ENCODE measurements at regions not wholly inside any gene's neighbourhood (a gene's known extent, or its start where the extent isn't known, plus 50 kb on each side); places are given as distances from the start of the nearest gene placed in this dataset.

DNA sequence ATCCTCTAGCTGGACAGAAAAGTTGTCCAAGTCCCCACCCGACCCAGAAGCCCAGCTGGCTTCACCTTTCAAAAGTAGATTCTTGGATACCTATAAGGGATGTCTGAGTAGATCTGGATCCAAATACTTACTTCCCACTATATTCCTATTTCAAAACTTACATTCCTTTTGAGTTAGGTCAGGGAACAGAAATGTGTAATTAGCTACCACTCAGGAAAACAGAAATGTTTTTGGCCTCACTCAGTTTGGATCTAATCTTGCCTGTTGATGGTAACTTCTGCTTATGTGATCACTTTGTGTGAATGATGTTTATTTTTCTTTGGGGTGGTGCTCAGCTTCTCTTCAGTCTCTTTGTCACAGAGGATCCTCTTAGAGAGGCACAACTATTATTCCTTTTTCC, 814.4 kb upstream of the RGS18 start:
- no peak for DNase-seq (ENCODE audit: low spot score in 2 of 2)
- WGBS = 50% methylated on average over 1 of the region's 1 CpG
- H3K27me3 ChIP-seq = no peaks in the 10 kb centered on the region
- no peak overlapping the region for H3K4me3 ChIP-seq
- no peaks in the 10 kb centered on the region for H3K36me3 ChIP-seq
- no peaks in the 10 kb centered on the region for H3K4me1 ChIP-seq
- no peaks in the 10 kb centered on the region for H3K9me3 ChIP-seq
- TF ChIP-seq EP300 (IDR thresholded peaks at IDR 0.05) (no peak), POLR2AphosphoS5 (IDR thresholded peaks at IDR 0.05) (no peak), CTCF (IDR thresholded peaks at IDR 0.05) (no peak), POLR2A (IDR thresholded peaks at IDR 0.05) (no peak)
- H3K27ac ChIP-seq = no peak overlapping the region

DNA sequence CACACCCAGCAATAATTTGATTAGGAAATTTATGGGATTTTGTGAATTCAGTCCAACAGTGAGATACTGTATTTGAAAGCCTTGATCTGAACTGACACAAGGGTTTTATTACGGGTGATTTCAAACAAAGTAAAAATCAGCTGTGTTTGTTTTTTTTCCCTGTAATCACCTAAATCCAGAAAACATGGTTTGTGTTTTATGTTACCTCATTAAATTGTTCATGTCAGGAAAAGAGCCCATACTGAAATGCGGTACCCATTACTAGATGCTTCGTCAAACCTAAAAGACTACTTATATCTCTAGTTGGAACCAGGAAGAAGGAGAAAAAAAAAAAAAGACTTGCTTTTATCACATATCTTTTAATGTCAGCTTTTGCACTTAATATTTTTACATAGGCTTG, 811.9 kb upstream of the RGS18 start:
- Histone ChIP-seq H3K4me3 (no peak overlapping the region), H3K36me3 (no peaks in the 10 kb centered on the region), H3K4me1 (no peaks in the 10 kb centered on the region), H3K27me3 (no peaks in the 10 kb centered on the region), H3K27ac (no peak overlapping the region), H3K9me3 (no peaks in the 10 kb centered on the region)
- no peak for DNase-seq (ENCODE audit: low spot score in 2 of 2)
- WGBS = 80% methylated on average over 3 of the region's 3 CpGs
- TF ChIP-seq CTCF (IDR thresholded peaks at IDR 0.05) (no peak), EP300 (IDR thresholded peaks at IDR 0.05) (no peak), POLR2A (IDR thresholded peaks at IDR 0.05) (no peak), POLR2AphosphoS5 (IDR thresholded peaks at IDR 0.05) (no peak)

DNA sequence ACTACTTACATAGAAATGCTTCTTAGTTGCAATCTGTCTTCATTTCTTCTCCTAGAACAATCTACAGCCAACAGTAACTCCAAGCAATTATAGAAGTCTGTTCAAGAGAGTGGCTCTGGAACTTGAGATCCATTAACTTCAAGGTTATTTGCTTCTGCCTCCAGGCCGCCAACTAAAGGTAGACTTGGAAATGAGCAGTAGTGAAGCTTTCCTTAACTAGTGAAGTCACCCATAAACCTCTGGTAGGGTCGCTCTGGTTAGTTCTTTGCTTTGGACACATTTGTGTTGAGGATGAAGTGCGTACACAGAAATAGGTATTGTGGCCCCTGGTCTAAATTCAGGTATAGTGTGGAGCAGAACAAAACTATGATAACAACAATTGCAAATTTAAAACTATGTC, 809.9 kb upstream of the RGS18 start:
- H3K36me3 ChIP-seq = no peaks in the 10 kb centered on the region
- no peak for DNase-seq (ENCODE audit: low spot score in 2 of 2)
- no peak for TF ChIP-seq EP300 (IDR thresholded peaks at IDR 0.05)
- no peak for TF ChIP-seq POLR2A (IDR thresholded peaks at IDR 0.05)
- TF ChIP-seq CTCF (IDR thresholded peaks at IDR 0.05) = no peak
- no peak for TF ChIP-seq POLR2AphosphoS5 (IDR thresholded peaks at IDR 0.05)
- no peak overlapping the region for H3K4me3 ChIP-seq
- H3K27ac ChIP-seq = no peak overlapping the region
- H3K27me3 ChIP-seq = no peaks in the 10 kb centered on the region
- no peaks in the 10 kb centered on the region for H3K9me3 ChIP-seq
- WGBS = 85% methylated on average over 3 of the region's 3 CpGs
- no peaks in the 10 kb centered on the region for H3K4me1 ChIP-seq

DNA sequence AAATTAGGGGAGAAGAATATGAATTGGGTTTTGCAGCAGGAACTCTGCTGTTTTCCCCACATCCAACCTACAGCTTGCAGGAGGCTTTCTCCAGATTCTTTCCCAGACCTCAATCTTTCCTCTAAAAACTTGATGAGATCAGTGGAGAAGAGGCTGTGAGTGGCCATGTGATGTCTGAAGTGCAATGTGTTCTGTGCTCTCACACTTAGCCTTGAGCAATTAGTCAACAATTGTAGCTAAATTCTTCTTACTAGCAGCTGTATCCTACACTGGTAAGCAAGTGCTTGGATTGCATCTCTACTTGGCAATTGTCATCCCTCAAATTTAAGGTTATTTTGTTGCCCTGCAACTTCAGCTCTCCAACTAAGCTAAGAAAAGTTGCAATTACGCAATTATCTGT, 807.3 kb upstream of the RGS18 start:
- H3K4me3 ChIP-seq = no peak overlapping the region
- no peaks in the 10 kb centered on the region for H3K36me3 ChIP-seq
- DNase-seq (ENCODE audit: low spot score in 2 of 2) = no peak
- H3K9me3 ChIP-seq = no peaks in the 10 kb centered on the region
- no peak overlapping the region for H3K27ac ChIP-seq
- H3K4me1 ChIP-seq = no peaks in the 10 kb centered on the region
- 0% methylated on average over 1 of the region's 1 CpG for WGBS
- no peaks in the 10 kb centered on the region for H3K27me3 ChIP-seq
- TF ChIP-seq EP300 (IDR thresholded peaks at IDR 0.05) (no peak), CTCF (IDR thresholded peaks at IDR 0.05) (no peak), POLR2AphosphoS5 (IDR thresholded peaks at IDR 0.05) (no peak), POLR2A (IDR thresholded peaks at IDR 0.05) (no peak)

DNA sequence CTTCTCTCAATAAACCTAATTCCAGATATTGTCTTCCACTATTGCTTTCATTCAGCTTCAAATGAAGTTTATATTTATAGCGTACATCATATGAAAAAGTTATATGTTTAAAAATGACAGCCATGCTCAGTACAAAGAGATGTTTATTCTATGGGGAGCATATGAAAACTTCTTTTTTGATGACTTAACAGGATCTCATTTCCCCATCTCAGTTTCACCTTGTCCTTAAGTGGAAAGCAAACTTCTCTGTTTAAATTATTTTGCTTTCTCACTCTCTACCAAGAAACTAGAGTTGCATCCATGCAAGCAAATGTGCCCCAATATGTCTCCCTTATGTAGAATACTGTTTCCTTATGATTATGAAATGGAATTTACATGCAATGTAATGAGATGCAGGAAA, 799.5 kb upstream of the RGS18 start:
- TF ChIP-seq POLR2A (IDR thresholded peaks at IDR 0.05) = no peak
- TF ChIP-seq CTCF (IDR thresholded peaks at IDR 0.05) = no peak
- no peak for TF ChIP-seq EP300 (IDR thresholded peaks at IDR 0.05)
- TF ChIP-seq POLR2AphosphoS5 (IDR thresholded peaks at IDR 0.05) = no peak
- DNase-seq (ENCODE audit: low spot score in 2 of 2) = no peak
- H3K9me3 ChIP-seq = no peaks in the 10 kb centered on the region
- H3K27ac ChIP-seq = no peak overlapping the region
- H3K27me3 ChIP-seq = no peaks in the 10 kb centered on the region
- H3K4me1 ChIP-seq = no peaks in the 10 kb centered on the region
- WGBS = 78% methylated on average over 1 of the region's 1 CpG
- H3K4me3 ChIP-seq = no peak overlapping the region
- no peaks in the 10 kb centered on the region for H3K36me3 ChIP-seq

Measured in suprapubic skin (tissue), 4 donors.